ENCODE measurements at regions not wholly inside any gene's neighbourhood (a gene's known extent, or its start where the extent isn't known, plus 50 kb on each side); places are given as distances from the start of the nearest gene placed in this dataset.
A peak's percentile ranks its signal among the peaks of the same experiment; 100 is the strongest.
"Not testable (repeated sequence)": the region's sequence is repeated elsewhere in the genome, so short reads cannot be mapped to it uniquely, and the experiment has no call there.

GRCh38 chr19:29154163-29154562 lies 58.8 kb downstream of the UQCRFS1 start:
- Histone ChIP-seq H3K27ac (ENCODE audit: low read depth, low read length) (no peak overlapping the region), H3K4me1 (ENCODE audit: control insufficient read depth in 5 of 5, insufficient read depth in 5 of 5, low read length in 5 of 5) (no peaks in the 10 kb centered on the region), H3K9me3 (ENCODE audit: control insufficient read depth in 5 of 5, low read length in 5 of 5) (peaks cover 3 to 40% (median 18%) of the 10 kb centered on the region in 5 donors), H3K9ac (ENCODE audit: low read length in 5 of 5) (no peak overlapping the region), H3K4me3 (ENCODE audit: low read depth in 1 of 5, low read length in 5 of 5) (peak overlapping the region in 1 of 5 donors; percentile 9), H3K27me3 (ENCODE audit: control insufficient read depth in 5 of 5, insufficient read depth in 4 of 5, low read length in 5 of 5) (no peaks in the 10 kb centered on the region), H3K36me3 (ENCODE audit: control insufficient read depth in 5 of 5, insufficient read depth in 5 of 5, low read length in 5 of 5) (no peaks in the 10 kb centered on the region)

- Histone ChIP-seq H3K9me3 (ENCODE audit: control insufficient read depth in 5 of 5, low read length in 5 of 5) (peaks cover 3 to 16% (median 9%) of the 10 kb centered on the region in 5 donors), H3K4me1 (ENCODE audit: control insufficient read depth in 5 of 5, insufficient read depth in 5 of 5, low read length in 5 of 5) (no peaks in the 10 kb centered on the region), H3K27ac (ENCODE audit: low read depth, low read length) (no peak overlapping the region), H3K36me3 (ENCODE audit: control insufficient read depth in 5 of 5, insufficient read depth in 5 of 5, low read length in 5 of 5) (no peaks in the 10 kb centered on the region), H3K27me3 (ENCODE audit: control insufficient read depth in 5 of 5, insufficient read depth in 4 of 5, low read length in 5 of 5) (no peaks in the 10 kb centered on the region), H3K4me3 (ENCODE audit: low read depth in 1 of 5, low read length in 5 of 5) (no peak overlapping the region), H3K9ac (ENCODE audit: low read length in 5 of 5) (no peak overlapping the region)
Observed at GRCh38 chr19:29145756-29146155, 67.2 kb downstream of the UQCRFS1 start.

GRCh38 chr19:29143183-29143582 lies 69.8 kb downstream of the UQCRFS1 start:
- no peak overlapping the region for H3K4me3 ChIP-seq (ENCODE audit: low read depth in 1 of 5, low read length in 5 of 5)

DNA sequence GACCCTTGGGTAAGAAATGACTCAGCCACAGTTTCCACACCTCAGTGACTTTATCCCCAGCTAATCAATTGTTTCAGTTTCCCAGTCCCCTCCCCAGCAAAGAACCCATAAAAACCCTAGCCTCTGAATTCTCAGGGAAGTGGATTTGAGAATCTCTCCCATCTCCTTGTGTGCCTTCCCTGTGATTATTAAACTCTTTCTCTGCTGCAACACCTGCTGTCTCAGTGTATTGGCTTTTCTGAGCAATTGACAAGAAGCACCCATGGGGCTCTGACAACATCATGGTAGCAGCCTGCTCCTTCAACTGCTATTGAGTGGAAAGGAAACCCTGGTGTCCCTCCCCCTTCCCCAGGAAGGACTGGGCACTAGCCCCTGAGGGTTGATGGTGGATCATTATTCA lies 73.7 kb downstream of the UQCRFS1 start:
- Histone ChIP-seq H3K4me3 (ENCODE audit: low read depth in 1 of 5, low read length in 5 of 5) (peak overlapping the region in 3 of 5 donors; percentile 2 to 31 (median 27)), H3K9me3 (ENCODE audit: control insufficient read depth in 5 of 5, low read length in 5 of 5) (peaks cover 19 to 37% (median 34%) of the 10 kb centered on the region in 5 donors)

More at GRCh38 chr19:29143183-29143582, 69.8 kb downstream of the UQCRFS1 start:
- Histone ChIP-seq H3K27ac (ENCODE audit: low read depth, low read length) (no peak overlapping the region), H3K9ac (ENCODE audit: low read length in 5 of 5) (no peak overlapping the region), H3K36me3 (ENCODE audit: control insufficient read depth in 5 of 5, insufficient read depth in 5 of 5, low read length in 5 of 5) (no peaks in the 10 kb centered on the region), H3K4me1 (ENCODE audit: control insufficient read depth in 5 of 5, insufficient read depth in 5 of 5, low read length in 5 of 5) (no peaks in the 10 kb centered on the region), H3K9me3 (ENCODE audit: control insufficient read depth in 5 of 5, low read length in 5 of 5) (peaks cover 19 to 37% (median 34%) of the 10 kb centered on the region in 5 donors), H3K27me3 (ENCODE audit: control insufficient read depth in 5 of 5, insufficient read depth in 4 of 5, low read length in 5 of 5) (no peaks in the 10 kb centered on the region)

GRCh38 chr19:29138206-29138605 lies 74.7 kb downstream of the UQCRFS1 start:
- H3K9ac ChIP-seq (ENCODE audit: low read length in 5 of 5): not testable (repeated sequence)

More for the DNA sequence above, 73.7 kb downstream of the UQCRFS1 start:
- no peaks in the 10 kb centered on the region for H3K4me1 ChIP-seq (ENCODE audit: control insufficient read depth in 5 of 5, insufficient read depth in 5 of 5, low read length in 5 of 5)
- H3K36me3 ChIP-seq (ENCODE audit: control insufficient read depth in 5 of 5, insufficient read depth in 5 of 5, low read length in 5 of 5): no peaks in the 10 kb centered on the region
- no peaks in the 10 kb centered on the region for H3K27me3 ChIP-seq (ENCODE audit: control insufficient read depth in 5 of 5, insufficient read depth in 4 of 5, low read length in 5 of 5)
- no peak overlapping the region for H3K27ac ChIP-seq (ENCODE audit: low read depth, low read length)
- H3K9ac ChIP-seq (ENCODE audit: low read length in 5 of 5): no peak overlapping the region

DNA sequence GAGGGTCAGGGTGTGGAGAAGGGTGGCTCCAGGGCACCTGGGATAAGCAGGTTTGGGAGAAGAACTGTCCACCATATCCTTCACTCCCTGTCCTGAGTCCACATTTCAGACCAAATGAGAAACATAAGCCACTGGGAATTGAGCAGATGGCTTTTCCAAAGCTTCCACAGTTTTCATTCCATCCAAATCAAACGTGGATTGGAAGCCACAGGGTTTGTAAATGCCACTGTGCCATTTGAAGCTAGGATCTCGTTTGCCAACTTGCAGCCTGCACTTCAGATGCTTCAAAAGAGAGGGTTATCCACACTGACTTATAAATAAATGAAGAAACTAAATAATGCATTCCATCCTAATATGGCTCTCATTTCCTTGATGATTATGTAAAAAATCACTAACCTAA lies 81.5 kb downstream of the UQCRFS1 start:
- Histone ChIP-seq H3K9me3 (ENCODE audit: control insufficient read depth in 5 of 5, low read length in 5 of 5) (peaks cover 0 to 15% (median 3%) of the 10 kb centered on the region in 5 donors), H3K27me3 (ENCODE audit: control insufficient read depth in 5 of 5, insufficient read depth in 4 of 5, low read length in 5 of 5) (peaks cover 0 to 16% (median 4%) of the 10 kb centered on the region in 5 donors), H3K27ac (ENCODE audit: low read depth, low read length) (no peak overlapping the region), H3K4me3 (ENCODE audit: low read depth in 1 of 5, low read length in 5 of 5) (no peak overlapping the region), H3K4me1 (ENCODE audit: control insufficient read depth in 5 of 5, insufficient read depth in 5 of 5, low read length in 5 of 5) (peaks cover 0 to 16% (median 0%) of the 10 kb centered on the region in 5 donors), H3K36me3 (ENCODE audit: control insufficient read depth in 5 of 5, insufficient read depth in 5 of 5, low read length in 5 of 5) (no peaks in the 10 kb centered on the region), H3K9ac (ENCODE audit: low read length in 5 of 5) (no peak overlapping the region)

More at GRCh38 chr19:29138206-29138605, 74.7 kb downstream of the UQCRFS1 start:
- not testable (repeated sequence) for H3K27ac ChIP-seq (ENCODE audit: low read depth, low read length); H3K36me3 ChIP-seq (ENCODE audit: control insufficient read depth in 5 of 5, insufficient read depth in 5 of 5, low read length in 5 of 5); H3K4me1 ChIP-seq (ENCODE audit: control insufficient read depth in 5 of 5, insufficient read depth in 5 of 5, low read length in 5 of 5); H3K27me3 ChIP-seq (ENCODE audit: control insufficient read depth in 5 of 5, insufficient read depth in 4 of 5, low read length in 5 of 5); H3K4me3 ChIP-seq (ENCODE audit: low read depth in 1 of 5, low read length in 5 of 5)
- peaks cover 19 to 37% (median 34%) of the 10 kb centered on the region in 5 donors for H3K9me3 ChIP-seq (ENCODE audit: control insufficient read depth in 5 of 5, low read length in 5 of 5)

GRCh38 chr19:29129148-29129547 lies 83.8 kb downstream of the UQCRFS1 start:
- Histone ChIP-seq H3K4me1 (ENCODE audit: control insufficient read depth in 5 of 5, insufficient read depth in 5 of 5, low read length in 5 of 5) (peaks cover 0 to 16% (median 0%) of the 10 kb centered on the region in 5 donors), H3K9me3 (ENCODE audit: control insufficient read depth in 5 of 5, low read length in 5 of 5) (peaks cover 0 to 15% (median 3%) of the 10 kb centered on the region in 5 donors), H3K36me3 (ENCODE audit: control insufficient read depth in 5 of 5, insufficient read depth in 5 of 5, low read length in 5 of 5) (no peaks in the 10 kb centered on the region), H3K27ac (ENCODE audit: low read depth, low read length) (no peak overlapping the region), H3K4me3 (ENCODE audit: low read depth in 1 of 5, low read length in 5 of 5) (no peak overlapping the region), H3K9ac (ENCODE audit: low read length in 5 of 5) (peak overlapping the region in 1 of 5 donors; percentile 89), H3K27me3 (ENCODE audit: control insufficient read depth in 5 of 5, insufficient read depth in 4 of 5, low read length in 5 of 5) (peaks cover 0 to 17% (median 4%) of the 10 kb centered on the region in 5 donors)

DNA sequence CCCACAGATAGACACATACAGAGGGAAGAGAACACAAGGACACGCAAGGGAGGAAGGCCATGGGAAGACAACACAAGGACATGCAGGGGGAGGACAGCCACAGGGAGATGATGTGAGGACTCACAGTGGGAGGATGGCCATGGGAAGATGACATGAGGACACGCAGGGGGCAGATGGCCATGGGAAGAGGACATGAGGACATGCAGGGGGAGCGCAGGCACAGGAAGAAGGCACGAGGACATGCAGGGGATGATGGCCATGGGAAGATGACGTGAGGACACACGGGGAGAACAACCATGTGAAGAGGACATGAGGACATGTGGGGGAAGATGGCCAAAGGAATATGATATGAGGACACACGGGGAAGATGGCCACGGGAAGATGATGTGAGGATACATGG lies 84.7 kb downstream of the UQCRFS1 start:
- Histone ChIP-seq H3K9ac (ENCODE audit: low read length in 5 of 5) (no peak overlapping the region), H3K27me3 (ENCODE audit: control insufficient read depth in 5 of 5, insufficient read depth in 4 of 5, low read length in 5 of 5) (peaks cover 0 to 17% (median 4%) of the 10 kb centered on the region in 5 donors), H3K4me1 (ENCODE audit: control insufficient read depth in 5 of 5, insufficient read depth in 5 of 5, low read length in 5 of 5) (peaks cover 0 to 16% (median 0%) of the 10 kb centered on the region in 5 donors), H3K4me3 (ENCODE audit: low read depth in 1 of 5, low read length in 5 of 5) (no peak overlapping the region), H3K27ac (ENCODE audit: low read depth, low read length) (no peak overlapping the region), H3K9me3 (ENCODE audit: control insufficient read depth in 5 of 5, low read length in 5 of 5) (peaks cover 0 to 14% (median 3%) of the 10 kb centered on the region in 5 donors), H3K36me3 (ENCODE audit: control insufficient read depth in 5 of 5, insufficient read depth in 5 of 5, low read length in 5 of 5) (no peaks in the 10 kb centered on the region)

DNA sequence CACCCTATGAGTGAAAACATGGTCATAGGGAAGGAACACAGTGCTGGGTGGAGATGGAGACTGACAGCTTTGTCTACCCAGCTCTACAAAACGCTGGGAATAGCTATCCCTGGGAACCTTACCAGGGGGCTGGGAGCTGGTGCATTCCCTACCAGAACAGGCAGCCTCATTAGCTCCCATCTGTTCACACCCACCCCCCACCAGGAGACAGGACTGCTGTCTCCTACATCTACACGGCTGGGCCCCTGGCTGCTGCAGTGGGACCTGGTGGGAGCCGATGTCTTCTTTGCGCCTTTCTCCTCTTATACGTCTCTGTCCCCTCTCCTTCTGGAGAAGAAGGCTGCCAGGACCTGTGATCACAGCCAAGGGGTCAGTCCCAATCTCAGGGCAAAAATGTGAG lies 90.8 kb downstream of the UQCRFS1 start:
- Histone ChIP-seq H3K9ac (ENCODE audit: low read length in 5 of 5) (no peak overlapping the region), H3K4me1 (ENCODE audit: control insufficient read depth in 5 of 5, insufficient read depth in 5 of 5, low read length in 5 of 5) (peaks cover 0 to 7% (median 0%) of the 10 kb centered on the region in 5 donors), H3K9me3 (ENCODE audit: control insufficient read depth in 5 of 5, low read length in 5 of 5) (no peaks in the 10 kb centered on the region)

GRCh38 chr19:29121684-29122083 lies 91.3 kb downstream of the UQCRFS1 start:
- no peaks in the 10 kb centered on the region for H3K9me3 ChIP-seq (ENCODE audit: control insufficient read depth in 5 of 5, low read length in 5 of 5)
- no peak overlapping the region for H3K4me3 ChIP-seq (ENCODE audit: low read depth in 1 of 5, low read length in 5 of 5)

More for the DNA sequence above, 90.8 kb downstream of the UQCRFS1 start:
- no peak overlapping the region for H3K4me3 ChIP-seq (ENCODE audit: low read depth in 1 of 5, low read length in 5 of 5)
- H3K36me3 ChIP-seq (ENCODE audit: control insufficient read depth in 5 of 5, insufficient read depth in 5 of 5, low read length in 5 of 5): no peaks in the 10 kb centered on the region
- H3K27ac ChIP-seq (ENCODE audit: low read depth, low read length): no peak overlapping the region
- peaks cover 0 to 4% (median 0%) of the 10 kb centered on the region in 5 donors for H3K27me3 ChIP-seq (ENCODE audit: control insufficient read depth in 5 of 5, insufficient read depth in 4 of 5, low read length in 5 of 5)

More at GRCh38 chr19:29121684-29122083, 91.3 kb downstream of the UQCRFS1 start:
- H3K36me3 ChIP-seq (ENCODE audit: control insufficient read depth in 5 of 5, insufficient read depth in 5 of 5, low read length in 5 of 5): no peaks in the 10 kb centered on the region
- H3K27me3 ChIP-seq (ENCODE audit: control insufficient read depth in 5 of 5, insufficient read depth in 4 of 5, low read length in 5 of 5): peaks cover 0 to 3% (median 0%) of the 10 kb centered on the region in 5 donors
- H3K9ac ChIP-seq (ENCODE audit: low read length in 5 of 5): no peak overlapping the region
- H3K27ac ChIP-seq (ENCODE audit: low read depth, low read length): no peak overlapping the region
- peaks cover 0 to 7% (median 0%) of the 10 kb centered on the region in 5 donors for H3K4me1 ChIP-seq (ENCODE audit: control insufficient read depth in 5 of 5, insufficient read depth in 5 of 5, low read length in 5 of 5)
